NCI-H345 (cell line): ENCODE measurements at regions not wholly inside any gene's neighbourhood (a gene's known extent, or its start where the extent isn't known, plus 50 kb on each side); places are given as distances from the start of the nearest gene placed in this dataset.
"Not testable (repeated sequence)": the region's sequence is repeated elsewhere in the genome, so short reads cannot be mapped to it uniquely, and the experiment has no call there.

Source experiments
- DNase-seq: peaks from one replicate; lab custom pipeline; 2025; lab: John Stamatoyannopoulos, UW

GRCh38 chr13:65808061-65808460, 1422.1 kb downstream of the PCDH9 start:
- no peak for DNase-seq

- DNase-seq: no peak
These were observed 1426.4 kb downstream of the PCDH9 start for GRCh38 chr13:65803530-65804392.

GRCh38 chr13:65789815-65790214, 1440.3 kb downstream of the PCDH9 start:
- DNase-seq: no peak

- DNase-seq: no peak
These were observed 1443.1 kb downstream of the PCDH9 start for GRCh38 chr13:65787082-65787481.

GRCh38 chr13:65784088-65784816, 1445.9 kb downstream of the PCDH9 start:
- DNase-seq: no peak

- DNase-seq: no peak
These were observed 1446.8 kb downstream of the PCDH9 start for GRCh38 chr13:65783383-65783782.

- not testable (repeated sequence) for DNase-seq
These were observed 1458.3 kb downstream of the PCDH9 start for GRCh38 chr13:65771704-65772313.

- DNase-seq: no peak
These were observed 1461.6 kb downstream of the PCDH9 start for GRCh38 chr13:65768545-65768944.

- no peak for DNase-seq
These were observed 1466.3 kb downstream of the PCDH9 start for GRCh38 chr13:65763811-65764210.

GRCh38 chr13:65762012-65762411, 1468.1 kb downstream of the PCDH9 start:
- no peak for DNase-seq

GRCh38 chr13:65756071-65756671, 1474.0 kb downstream of the PCDH9 start:
- DNase-seq: no peak

- no peak for DNase-seq
These were observed 1481.9 kb downstream of the PCDH9 start for GRCh38 chr13:65748227-65748626.

- no peak for DNase-seq
These were observed 1483.7 kb downstream of the PCDH9 start for GRCh38 chr13:65746406-65746921.

- no peak for DNase-seq
These were observed 1485.3 kb downstream of the PCDH9 start for GRCh38 chr13:65744836-65745235.

GRCh38 chr13:65733110-65733509, 1497.0 kb downstream of the PCDH9 start:
- DNase-seq: no peak

- DNase-seq: no peak
These were observed 1503.1 kb downstream of the PCDH9 start for GRCh38 chr13:65727070-65727469.

- no peak for DNase-seq
These were observed 1505.1 kb downstream of the PCDH9 start for GRCh38 chr13:65725006-65725405.

GRCh38 chr13:65724226-65724625, 1505.9 kb downstream of the PCDH9 start:
- DNase-seq: no peak

GRCh38 chr13:65722506-65722905, 1507.6 kb downstream of the PCDH9 start:
- DNase-seq: no peak

- DNase-seq: no peak
These were observed 1510.3 kb downstream of the PCDH9 start for GRCh38 chr13:65719831-65720230.

- DNase-seq: no peak
These were observed 1519.6 kb downstream of the PCDH9 start for GRCh38 chr13:65710514-65710913.

GRCh38 chr13:65697843-65698242, 1532.3 kb downstream of the PCDH9 start:
- no peak for DNase-seq
